ENCODE measurements at regions not wholly inside any gene's neighbourhood (a gene's known extent, or its start where the extent isn't known, plus 50 kb on each side); places are given as distances from the start of the nearest gene placed in this dataset.

DNA sequence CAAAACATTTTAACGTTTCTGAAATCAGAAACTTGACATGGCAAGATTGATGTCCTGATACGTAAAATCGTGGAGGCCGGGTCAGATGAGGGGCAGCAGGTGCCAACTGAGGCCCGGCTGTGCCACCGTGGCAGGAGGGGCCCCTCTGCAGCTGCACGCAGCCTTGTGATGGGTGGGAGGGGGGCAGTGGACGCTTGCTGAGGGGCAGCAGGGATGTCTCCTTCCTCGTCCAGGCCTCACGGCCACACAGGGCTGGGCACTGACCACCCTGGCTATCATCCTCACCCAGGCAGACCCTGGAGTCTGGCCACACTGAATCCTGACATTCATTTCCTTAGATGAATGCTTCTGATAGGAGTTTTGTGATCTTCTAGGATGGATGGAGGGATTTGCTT lies 114.7 kb downstream of the ERMARD start:
- Mint-ChIP-seq H3K27me3 (ENCODE audit: low read depth in 3 of 3) (peaks cover 1 to 3% (median 1%) of the 10 kb centered on the region in 3 donors), H3K27ac (no peak overlapping the region), H3K36me3 (no peaks in the 10 kb centered on the region), H3K9me3 (peaks cover 0 to 5% (median 1%) of the 10 kb centered on the region in 7 donors), H3K4me1 (peaks cover 4% of the 10 kb centered on the region), H3K4me3 (no peak overlapping the region)
- H3K9ac ChIP-seq (ENCODE audit: insufficient read depth, low read length, poor library complexity, severe bottlenecking) = no peak overlapping the region
- TF ChIP-seq, protein P1, sequence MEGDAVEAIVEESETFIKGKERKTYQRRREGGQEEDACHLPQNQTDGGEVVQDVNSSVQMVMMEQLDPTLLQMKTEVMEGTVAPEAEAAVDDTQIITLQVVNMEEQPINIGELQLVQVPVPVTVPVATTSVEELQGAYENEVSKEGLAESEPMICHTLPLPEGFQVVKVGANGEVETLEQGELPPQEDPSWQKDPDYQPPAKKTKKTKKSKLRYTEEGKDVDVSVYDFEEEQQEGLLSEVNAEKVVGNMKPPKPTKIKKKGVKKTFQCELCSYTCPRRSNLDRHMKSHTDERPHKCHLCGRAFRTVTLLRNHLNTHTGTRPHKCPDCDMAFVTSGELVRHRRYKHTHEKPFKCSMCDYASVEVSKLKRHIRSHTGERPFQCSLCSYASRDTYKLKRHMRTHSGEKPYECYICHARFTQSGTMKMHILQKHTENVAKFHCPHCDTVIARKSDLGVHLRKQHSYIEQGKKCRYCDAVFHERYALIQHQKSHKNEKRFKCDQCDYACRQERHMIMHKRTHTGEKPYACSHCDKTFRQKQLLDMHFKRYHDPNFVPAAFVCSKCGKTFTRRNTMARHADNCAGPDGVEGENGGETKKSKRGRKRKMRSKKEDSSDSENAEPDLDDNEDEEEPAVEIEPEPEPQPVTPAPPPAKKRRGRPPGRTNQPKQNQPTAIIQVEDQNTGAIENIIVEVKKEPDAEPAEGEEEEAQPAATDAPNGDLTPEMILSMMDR (IDR thresholded peaks at IDR 0.05) = no peak
- H4K20me1 ChIP-seq (ENCODE audit: insufficient read depth, low read length) = no peaks in the 10 kb centered on the region
- no peak overlapping the region for H3K4me3 ChIP-seq (replicated peaks in 1 of 3; ENCODE audit: low read depth in 2 of 3, low read length in 3 of 3)
- no peaks in the 10 kb centered on the region for H3K4me1 ChIP-seq (ENCODE audit: control insufficient read depth in 1 of 2, insufficient read depth in 2 of 2, low read length in 2 of 2)
- H3K27me3 ChIP-seq (ENCODE audit: control insufficient read depth in 2 of 2, insufficient read depth in 2 of 2, low read length in 2 of 2) = no peaks in the 10 kb centered on the region
- intact Hi-C loops (cut with micrococcal nuclease) = no loop called here
- WGBS (ENCODE audit: insufficient coverage) = 73% methylated on average over 5 of the region's 10 CpGs
- H3K36me3 ChIP-seq (replicated peaks in 1 of 2; ENCODE audit: control insufficient read depth in 1 of 2, insufficient read depth in 2 of 2, low read length in 2 of 2) = no peaks in the 10 kb centered on the region
- H3K4me2 ChIP-seq (replicated peaks; ENCODE audit: extremely low read depth, low read length, poor library complexity, severe bottlenecking) = no peak overlapping the region
- H2AFZ ChIP-seq (ENCODE audit: insufficient read depth, low read depth, low read length, poor library complexity, severe bottlenecking) = no peak overlapping the region
- no peaks in the 10 kb centered on the region for H3K79me2 ChIP-seq (ENCODE audit: insufficient read depth, low read length)
- no peak overlapping the region for H3K27ac ChIP-seq (ENCODE audit: low read depth in 1 of 2, low read length in 2 of 2)
- peaks cover 0 to 5% of the 10 kb centered on the region in 2 donors for H3K9me3 ChIP-seq (replicated peaks in 1 of 2; ENCODE audit: control insufficient read depth in 1 of 2, insufficient read depth in 1 of 2, low read length in 2 of 2)
- no peak for DNase-seq

DNA sequence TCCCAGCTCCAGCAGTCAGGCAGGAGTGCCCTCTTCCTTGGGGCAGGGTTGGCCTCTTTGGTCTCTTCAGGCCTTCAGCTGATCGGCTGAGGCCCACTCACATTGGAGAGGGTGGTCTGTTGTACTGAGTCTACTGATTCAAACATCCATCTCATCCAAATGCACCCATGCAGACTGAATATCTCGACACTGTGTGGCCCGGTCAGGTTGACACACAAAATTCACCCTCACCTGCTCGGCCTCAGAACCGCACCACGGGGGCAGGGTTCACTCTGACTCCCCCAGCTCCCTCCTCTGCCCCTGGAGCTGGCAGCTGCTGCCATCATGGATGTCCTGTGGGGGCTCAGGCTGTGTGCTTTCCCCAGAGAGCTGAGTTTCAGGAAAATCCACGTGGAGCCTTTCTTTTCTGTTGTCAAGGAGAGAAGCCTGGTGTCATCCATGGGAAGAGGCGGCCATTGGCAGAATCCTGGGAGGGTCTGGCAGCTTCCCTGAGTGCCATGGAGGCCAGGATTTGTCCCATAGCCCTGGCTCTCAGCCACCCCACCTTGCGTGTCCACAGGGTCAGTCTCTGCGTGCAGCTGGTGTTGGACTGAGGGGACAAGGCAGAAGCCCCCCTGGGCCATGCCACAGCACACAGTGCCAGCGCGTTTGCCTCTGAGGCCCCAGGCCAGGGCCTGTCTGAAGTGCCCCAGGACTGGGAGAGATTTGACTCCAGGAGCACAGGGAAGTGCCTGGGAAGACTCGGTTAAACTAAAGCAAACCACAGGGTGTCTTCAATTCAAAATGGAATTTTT lies 114.1 kb downstream of the ERMARD start:
- Histone ChIP-seq H3K79me2 (ENCODE audit: insufficient read depth, low read length) (no peaks in the 10 kb centered on the region), H4K20me1 (ENCODE audit: insufficient read depth, low read length) (no peaks in the 10 kb centered on the region), H3K36me3 (replicated peaks in 1 of 2; ENCODE audit: control insufficient read depth in 1 of 2, insufficient read depth in 2 of 2, low read length in 2 of 2) (no peaks in the 10 kb centered on the region), H3K9me3 (replicated peaks in 1 of 2; ENCODE audit: control insufficient read depth in 1 of 2, insufficient read depth in 1 of 2, low read length in 2 of 2) (peaks cover under 1 to 5% of the 10 kb centered on the region in 2 donors), H3K4me2 (replicated peaks; ENCODE audit: extremely low read depth, low read length, poor library complexity, severe bottlenecking) (no peak overlapping the region), H3K27ac (ENCODE audit: low read depth in 1 of 2, low read length in 2 of 2) (no peak overlapping the region), H3K27me3 (ENCODE audit: control insufficient read depth in 2 of 2, insufficient read depth in 2 of 2, low read length in 2 of 2) (no peaks in the 10 kb centered on the region), H3K4me1 (ENCODE audit: control insufficient read depth in 1 of 2, insufficient read depth in 2 of 2, low read length in 2 of 2) (no peaks in the 10 kb centered on the region), H3K4me3 (replicated peaks in 1 of 3; ENCODE audit: low read depth in 2 of 3, low read length in 3 of 3) (no peak overlapping the region), H2AFZ (ENCODE audit: insufficient read depth, low read depth, low read length, poor library complexity, severe bottlenecking) (no peak overlapping the region), H3K9ac (ENCODE audit: insufficient read depth, low read length, poor library complexity, severe bottlenecking) (no peak overlapping the region)
- H3K36me3 Mint-ChIP-seq = no peaks in the 10 kb centered on the region
- intact Hi-C loops (cut with micrococcal nuclease) = no loop called here
- H3K4me1 Mint-ChIP-seq = peaks cover 4% of the 10 kb centered on the region
- peaks cover 1 to 2% (median 1%) of the 10 kb centered on the region in 3 donors for H3K27me3 Mint-ChIP-seq (ENCODE audit: low read depth in 3 of 3)
- H3K9me3 Mint-ChIP-seq = peaks cover 0 to 5% (median 0%) of the 10 kb centered on the region in 7 donors
- TF ChIP-seq, protein P1 (IDR thresholded peaks at IDR 0.05) = no peak
- H3K27ac Mint-ChIP-seq = no peak overlapping the region
- no peak overlapping the region for H3K4me3 Mint-ChIP-seq
- WGBS (ENCODE audit: insufficient coverage) = 87% methylated on average over 12 of the region's 13 CpGs
- no peak for DNase-seq

Data from CD14-positive monocyte (primary cell).